ENCODE measurements at regions not wholly inside any gene's neighbourhood (a gene's known extent, or its start where the extent isn't known, plus 50 kb on each side); places are given as distances from the start of the nearest gene placed in this dataset.

- no peak overlapping the region for H3K4me3 ChIP-seq
- 64 to 74% methylated on average over 1 of the region's 1 CpG for WGBS, 2 donors
- H3K27me3 ChIP-seq: no peaks in the 10 kb centered on the region
- DNase-seq: no peak
- TF ChIP-seq POLR2A (IDR thresholded peaks at IDR 0.05): no peak
- no peak for TF ChIP-seq CTCF (IDR thresholded peaks at IDR 0.05)
- no peaks in the 10 kb centered on the region for H3K36me3 ChIP-seq
- no peak overlapping the region for H3K27ac ChIP-seq
- no peaks in the 10 kb centered on the region for H3K4me1 ChIP-seq
- H3K9me3 ChIP-seq: no peaks in the 10 kb centered on the region
- intact Hi-C loops (cut with DNase I): no loop called here
These were observed 179.4 kb upstream of the ADAMTS5 start for GRCh38 chr21:27146268-27146667.

- WGBS, 2 donors: 85 to 87% methylated on average over 6 of the region's 6 CpGs
- intact Hi-C loops (cut with DNase I): no loop called here
- Histone ChIP-seq H3K36me3 (no peaks in the 10 kb centered on the region), H3K4me3 (no peak overlapping the region), H3K27ac (no peak overlapping the region), H3K4me1 (no peaks in the 10 kb centered on the region), H3K27me3 (no peaks in the 10 kb centered on the region), H3K9me3 (no peaks in the 10 kb centered on the region)
- TF ChIP-seq POLR2A (IDR thresholded peaks at IDR 0.05) (no peak), CTCF (IDR thresholded peaks at IDR 0.05) (no peak)
- no peak for DNase-seq
These were observed 178.4 kb upstream of the ADAMTS5 start for GRCh38 chr21:27145134-27145798.

DNA sequence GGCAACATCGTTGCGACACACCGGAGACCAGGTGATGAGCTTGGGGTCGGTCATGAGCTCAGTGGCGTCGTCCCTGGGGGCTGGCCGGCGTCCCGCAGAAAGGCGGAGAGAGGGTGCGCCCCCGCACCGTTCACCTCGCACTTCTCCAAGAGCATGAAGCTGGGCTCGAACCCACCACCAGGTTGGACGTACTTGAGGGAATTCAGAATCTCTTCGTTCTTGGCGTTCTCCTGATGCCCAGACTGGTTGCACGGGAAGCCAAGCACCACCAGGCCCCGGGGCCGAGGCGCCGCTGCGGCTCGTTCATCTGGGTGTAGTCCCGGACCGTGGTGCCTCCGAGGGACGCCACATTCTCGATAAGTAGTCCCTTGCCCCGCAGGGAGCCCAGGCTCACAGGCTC lies 176.6 kb upstream of the ADAMTS5 start:
- H3K4me1 ChIP-seq: no peaks in the 10 kb centered on the region
- intact Hi-C loops (cut with DNase I): no loop called here
- 99 to 100% methylated on average over 3 to 14 of the region's 31 CpGs for WGBS, 2 donors
- no peaks in the 10 kb centered on the region for H3K27me3 ChIP-seq
- H3K27ac ChIP-seq: no peak overlapping the region
- H3K4me3 ChIP-seq: no peak overlapping the region
- DNase-seq: no peak
- no peaks in the 10 kb centered on the region for H3K9me3 ChIP-seq
- H3K36me3 ChIP-seq: no peaks in the 10 kb centered on the region
- no peak for TF ChIP-seq CTCF (IDR thresholded peaks at IDR 0.05)
- TF ChIP-seq POLR2A (IDR thresholded peaks at IDR 0.05): no peak

GRCh38 chr21:27139526-27139925 lies 172.6 kb upstream of the ADAMTS5 start:
- TF ChIP-seq POLR2A (IDR thresholded peaks at IDR 0.05) (no peak), CTCF (IDR thresholded peaks at IDR 0.05) (no peak)
- Histone ChIP-seq H3K9me3 (no peaks in the 10 kb centered on the region), H3K27ac (no peak overlapping the region), H3K4me1 (no peaks in the 10 kb centered on the region), H3K36me3 (no peaks in the 10 kb centered on the region), H3K4me3 (no peak overlapping the region), H3K27me3 (no peaks in the 10 kb centered on the region)
- intact Hi-C loops (cut with DNase I): no loop called here
- no peak for DNase-seq

DNA sequence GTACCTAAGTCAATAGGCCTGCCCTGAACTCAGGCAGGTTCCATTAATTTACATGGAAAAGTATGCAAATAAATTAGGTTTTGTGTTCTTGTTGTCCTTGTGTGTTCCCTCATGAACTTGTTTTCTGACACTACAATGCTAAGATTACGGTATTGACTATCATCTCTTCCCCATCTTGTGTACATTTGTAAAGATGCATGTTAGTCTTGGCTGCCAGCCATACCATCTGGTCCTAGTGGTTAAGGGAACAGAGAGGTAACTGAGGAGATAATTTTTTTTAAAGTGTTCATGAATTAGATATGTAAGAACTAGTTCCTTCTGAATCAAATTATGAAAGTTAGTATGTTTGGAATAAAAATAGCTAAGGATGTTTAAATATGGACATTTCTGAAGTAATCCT lies 167.6 kb upstream of the ADAMTS5 start:
- intact Hi-C loops (cut with DNase I): no loop called here
- no peak overlapping the region for H3K27ac ChIP-seq
- no peaks in the 10 kb centered on the region for H3K36me3 ChIP-seq
- no peaks in the 10 kb centered on the region for H3K27me3 ChIP-seq
- no peak for TF ChIP-seq POLR2A (IDR thresholded peaks at IDR 0.05)
- TF ChIP-seq CTCF (IDR thresholded peaks at IDR 0.05): no peak
- H3K9me3 ChIP-seq: no peaks in the 10 kb centered on the region
- H3K4me1 ChIP-seq: no peaks in the 10 kb centered on the region
- no peak overlapping the region for H3K4me3 ChIP-seq
- no peak for DNase-seq
- WGBS, 2 donors: 75 to 80% methylated on average over 1 of the region's 1 CpG
